Endodermal cell (in vitro differentiated cells): ENCODE measurements at regions not wholly inside any gene's neighbourhood (a gene's known extent, or its start where the extent isn't known, plus 50 kb on each side); places are given as distances from the start of the nearest gene placed in this dataset.

Source experiments
- DNase-seq: peaks from one replicate; pipeline ENCODE4 v3.0.0-alpha.2; 2017
- H3K27ac ChIP-seq: 2 replicates; pipeline ENCODE4 v1.5.1; 2013; ENCODE audit warnings: mild to moderate bottlenecking, low read depth, low read length, moderate library complexity
- H3K27me3 ChIP-seq: 2 replicates; pipeline ENCODE4 v1.6.1; 2013; ENCODE audit warnings: mild to moderate bottlenecking, low read length, moderate library complexity; ENCODE audit not compliant: insufficient read depth, control insufficient read depth, poor library complexity, severe bottlenecking
- H3K36me3 ChIP-seq: 2 replicates; pipeline ENCODE4 v1.7.0; 2013; ENCODE audit warnings: mild to moderate bottlenecking, low read length, moderate library complexity; ENCODE audit not compliant: control insufficient read depth, insufficient read depth
- H3K4me1 ChIP-seq: one replicate; pipeline ENCODE4 v1.7.0; 2013; ENCODE audit warnings: low read length; ENCODE audit not compliant: control insufficient read depth, insufficient read depth
- H3K4me3 ChIP-seq: 2 replicates; pipeline ENCODE4 v1.5.1; 2013; ENCODE audit warnings: mild to moderate bottlenecking, low read length, moderate library complexity
- H3K9ac ChIP-seq: 2 replicates; pipeline ENCODE4 v1.6.1; 2013; ENCODE audit warnings: mild to moderate bottlenecking, low read length, moderate library complexity; ENCODE audit not compliant: poor library complexity, severe bottlenecking; ENCODE audit errors: extremely low read depth
- H3K9me3 ChIP-seq: 2 replicates; pipeline ENCODE4 v1.6.1; 2013; ENCODE audit warnings: mild to moderate bottlenecking, low read length, moderate library complexity; ENCODE audit not compliant: control insufficient read depth
- H3K27ac Mint-ChIP-seq: 2 replicates; pipeline ENCODE4 v1.8.0; 2020; ENCODE audit warnings: mixed read lengths
- H3K27me3 Mint-ChIP-seq: 2 replicates; pipeline ENCODE4 v1.8.0; 2021; ENCODE audit warnings: mild to moderate bottlenecking, mixed read lengths; ENCODE audit not compliant: insufficient read depth
- H3K36me3 Mint-ChIP-seq: 2 replicates; pipeline ENCODE4 v1.8.0; 2020; ENCODE audit warnings: low read depth, mixed read lengths
- H3K4me1 Mint-ChIP-seq: 2 replicates; pipeline ENCODE4 v1.8.0; 2020; ENCODE audit warnings: mixed read lengths
- H3K4me3 Mint-ChIP-seq: 2 replicates; pipeline ENCODE4 v1.8.0; 2020; ENCODE audit warnings: mild to moderate bottlenecking, moderate library complexity, mixed read lengths
- H3K9me3 Mint-ChIP-seq: 2 replicates; pipeline ENCODE4 v1.8.0; 2020; ENCODE audit warnings: mild to moderate bottlenecking, mixed read lengths
- WGBS, 2 experiments: methylation state at CpG; one replicate each; pipeline versions ENCODE4 v1.1.5 to v1.1.7; 2013; ENCODE audit warnings: missing lambda C conversion rate in 2 of 2, mixed read lengths in 1 of 2; ENCODE audit not compliant: insufficient coverage in 1 of 2, insufficient read length in 1 of 2; 5-methylcytosine and 5-hydroxymethylcytosine counted together
- TF ChIP-seq, protein P1 (sequence below): fragments of 200-600 bp; sonication (generic); conservative IDR thresholded peaks from 2 replicates; pipeline ENCODE4 v1.5.0; 2021; ENCODE audit warnings: antibody characterized with exemption, mild to moderate bottlenecking

DNA sequence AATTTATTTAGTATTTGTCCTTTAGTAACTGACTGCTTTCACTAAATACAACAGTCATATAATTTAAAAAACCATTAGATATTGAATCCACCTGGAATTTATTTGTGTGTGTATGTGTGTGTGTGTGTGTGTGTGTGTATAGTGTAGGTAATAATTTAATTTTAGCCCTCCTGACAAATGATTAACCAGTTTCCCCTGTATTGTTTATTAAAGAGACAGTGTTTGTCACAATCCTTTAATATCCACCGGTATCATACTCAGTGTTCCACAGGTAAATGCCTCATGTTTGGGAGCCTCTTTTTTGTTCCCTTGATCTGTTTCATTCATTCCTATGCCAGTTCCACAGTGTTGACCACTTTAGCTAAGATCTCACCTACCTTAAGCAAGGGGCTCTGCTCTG, 134.6 kb upstream of the IRX3 start:
- TF ChIP-seq, protein P1, sequence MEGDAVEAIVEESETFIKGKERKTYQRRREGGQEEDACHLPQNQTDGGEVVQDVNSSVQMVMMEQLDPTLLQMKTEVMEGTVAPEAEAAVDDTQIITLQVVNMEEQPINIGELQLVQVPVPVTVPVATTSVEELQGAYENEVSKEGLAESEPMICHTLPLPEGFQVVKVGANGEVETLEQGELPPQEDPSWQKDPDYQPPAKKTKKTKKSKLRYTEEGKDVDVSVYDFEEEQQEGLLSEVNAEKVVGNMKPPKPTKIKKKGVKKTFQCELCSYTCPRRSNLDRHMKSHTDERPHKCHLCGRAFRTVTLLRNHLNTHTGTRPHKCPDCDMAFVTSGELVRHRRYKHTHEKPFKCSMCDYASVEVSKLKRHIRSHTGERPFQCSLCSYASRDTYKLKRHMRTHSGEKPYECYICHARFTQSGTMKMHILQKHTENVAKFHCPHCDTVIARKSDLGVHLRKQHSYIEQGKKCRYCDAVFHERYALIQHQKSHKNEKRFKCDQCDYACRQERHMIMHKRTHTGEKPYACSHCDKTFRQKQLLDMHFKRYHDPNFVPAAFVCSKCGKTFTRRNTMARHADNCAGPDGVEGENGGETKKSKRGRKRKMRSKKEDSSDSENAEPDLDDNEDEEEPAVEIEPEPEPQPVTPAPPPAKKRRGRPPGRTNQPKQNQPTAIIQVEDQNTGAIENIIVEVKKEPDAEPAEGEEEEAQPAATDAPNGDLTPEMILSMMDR = no peak
- Histone ChIP-seq H3K4me3 (no peak overlapping the region), H3K4me1 (peaks cover 6% of the 10 kb centered on the region), H3K27me3 (no peaks in the 10 kb centered on the region), H3K9ac (no peak overlapping the region), H3K36me3 (no peaks in the 10 kb centered on the region), H3K9me3 (no peaks in the 10 kb centered on the region), H3K27ac (no peak overlapping the region)
- Mint-ChIP-seq H3K4me1 (peaks cover 21% of the 10 kb centered on the region), H3K27ac (no peak overlapping the region), H3K4me3 (no peak overlapping the region), H3K27me3 (peaks cover 11% of the 10 kb centered on the region), H3K36me3 (no peaks in the 10 kb centered on the region), H3K9me3 (no peaks in the 10 kb centered on the region)
- 90 to 100% methylated on average over 1 of the region's 1 CpG for WGBS, 2 experiments
- no peak for DNase-seq

- 63 to 82% methylated on average over 2 of the region's 3 CpGs for WGBS, 2 experiments
Measured at GRCh38 chr16:54418903-54419302, 132.3 kb upstream of the IRX3 start.

GRCh38 chr16:54417384-54417783, 130.8 kb upstream of the IRX3 start:
- no peak overlapping the region for H3K9ac ChIP-seq
- H3K4me1 ChIP-seq = peaks cover 6% of the 10 kb centered on the region
- Mint-ChIP-seq H3K9me3 (peaks cover 8% of the 10 kb centered on the region), H3K4me1 (peaks cover 11% of the 10 kb centered on the region), H3K27ac (no peak overlapping the region), H3K4me3 (no peak overlapping the region), H3K36me3 (no peaks in the 10 kb centered on the region), H3K27me3 (peaks cover 23% of the 10 kb centered on the region)
- peaks cover 5% of the 10 kb centered on the region for H3K9me3 ChIP-seq
- no peak overlapping the region for H3K4me3 ChIP-seq
- H3K27me3 ChIP-seq = no peaks in the 10 kb centered on the region
- TF ChIP-seq, protein P1 = no peak
- DNase-seq = no peak
- H3K36me3 ChIP-seq = no peaks in the 10 kb centered on the region
- 91% methylated on average over 2 of the region's 2 CpGs for WGBS, 2 experiments
- H3K27ac ChIP-seq = no peak overlapping the region

More at GRCh38 chr16:54418903-54419302, 132.3 kb upstream of the IRX3 start:
- H3K27me3 ChIP-seq = no peaks in the 10 kb centered on the region
- no peak for DNase-seq
- H3K27me3 Mint-ChIP-seq = peaks cover 19% of the 10 kb centered on the region
- H3K4me3 Mint-ChIP-seq = no peak overlapping the region
- no peak overlapping the region for H3K4me3 ChIP-seq
- H3K36me3 Mint-ChIP-seq = no peaks in the 10 kb centered on the region
- H3K9ac ChIP-seq = no peak overlapping the region
- H3K9me3 ChIP-seq = peaks cover 5% of the 10 kb centered on the region
- TF ChIP-seq, protein P1 = no peak
- H3K27ac ChIP-seq = no peak overlapping the region
- no peak overlapping the region for H3K27ac Mint-ChIP-seq
- H3K36me3 ChIP-seq = no peaks in the 10 kb centered on the region
- peaks cover 8% of the 10 kb centered on the region for H3K9me3 Mint-ChIP-seq
- peaks cover 12% of the 10 kb centered on the region for H3K4me1 Mint-ChIP-seq
- H3K4me1 ChIP-seq = peaks cover 6% of the 10 kb centered on the region
